ENCODE measurements at regions not wholly inside any gene's neighbourhood (a gene's known extent, or its start where the extent isn't known, plus 50 kb on each side); places are given as distances from the start of the nearest gene placed in this dataset.

DNA sequence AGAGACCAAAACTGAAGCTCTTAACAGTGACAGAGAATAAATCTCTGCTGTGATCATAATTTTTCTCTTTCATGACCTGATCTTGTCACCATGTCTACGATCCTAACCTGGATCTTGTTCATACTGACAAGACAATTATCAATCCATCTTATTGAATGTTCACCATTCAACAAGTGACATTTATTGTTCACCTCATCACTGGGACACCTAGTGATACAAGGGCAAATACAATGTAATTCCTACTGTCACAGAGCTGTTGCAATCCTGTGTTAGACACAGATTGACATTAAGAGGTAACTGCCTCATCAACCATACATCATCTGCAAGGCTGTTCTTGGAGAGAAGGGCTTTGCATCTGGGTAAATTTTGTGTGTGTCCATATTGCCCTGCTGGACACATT, 942.4 kb upstream of the PRR20A start:
- Mint-ChIP-seq H3K27ac (no peak overlapping the region), H3K4me1 (ENCODE audit: unreplicated experiment) (no peaks in the 10 kb centered on the region), H3K36me3 (no peaks in the 10 kb centered on the region)

GRCh38 chr13:56201834-56202233, 938.9 kb upstream of the PRR20A start:
- TF ChIP-seq CTCF (conservative IDR thresholded peaks at IDR 0.05) = no peak
- Mint-ChIP-seq H3K4me1 (ENCODE audit: unreplicated experiment) (no peaks in the 10 kb centered on the region), H3K4me3 (no peak overlapping the region), H3K36me3 (no peaks in the 10 kb centered on the region), H3K27ac (no peak overlapping the region), H3K27me3 (no peaks in the 10 kb centered on the region), H3K9me3 (no peaks in the 10 kb centered on the region)
- no peak for DNase-seq (ENCODE audit: extremely low spot score, unreplicated experiment)

More for the DNA sequence above, 942.4 kb upstream of the PRR20A start:
- DNase-seq (ENCODE audit: extremely low spot score, unreplicated experiment) = no peak
- H3K27me3 Mint-ChIP-seq = no peaks in the 10 kb centered on the region
- no peak overlapping the region for H3K4me3 Mint-ChIP-seq
- no peaks in the 10 kb centered on the region for H3K9me3 Mint-ChIP-seq
- no peak for TF ChIP-seq CTCF (conservative IDR thresholded peaks at IDR 0.05)

GRCh38 chr13:56216221-56216620, 924.5 kb upstream of the PRR20A start:
- no peak for DNase-seq (ENCODE audit: extremely low spot score, unreplicated experiment)
- no peak overlapping the region for H3K4me3 Mint-ChIP-seq
- no peak overlapping the region for H3K27ac Mint-ChIP-seq
- no peaks in the 10 kb centered on the region for H3K36me3 Mint-ChIP-seq
- no peaks in the 10 kb centered on the region for H3K9me3 Mint-ChIP-seq
- H3K4me1 Mint-ChIP-seq (ENCODE audit: unreplicated experiment) = no peaks in the 10 kb centered on the region
- no peaks in the 10 kb centered on the region for H3K27me3 Mint-ChIP-seq
- TF ChIP-seq CTCF (conservative IDR thresholded peaks at IDR 0.05) = no peak

GRCh38 chr13:56247692-56248091, 893.0 kb upstream of the PRR20A start:
- H3K36me3 Mint-ChIP-seq = no peaks in the 10 kb centered on the region
- no peaks in the 10 kb centered on the region for H3K9me3 Mint-ChIP-seq
- no peak overlapping the region for H3K4me3 Mint-ChIP-seq
- no peaks in the 10 kb centered on the region for H3K27me3 Mint-ChIP-seq
- H3K4me1 Mint-ChIP-seq (ENCODE audit: unreplicated experiment) = no peaks in the 10 kb centered on the region
- no peak for DNase-seq (ENCODE audit: extremely low spot score, unreplicated experiment)
- TF ChIP-seq CTCF (conservative IDR thresholded peaks at IDR 0.05) = no peak
- no peak overlapping the region for H3K27ac Mint-ChIP-seq

GRCh38 chr13:56271686-56272085, 869.0 kb upstream of the PRR20A start:
- Mint-ChIP-seq H3K4me1 (ENCODE audit: unreplicated experiment) (no peaks in the 10 kb centered on the region), H3K4me3 (no peak overlapping the region), H3K27me3 (no peaks in the 10 kb centered on the region), H3K9me3 (no peaks in the 10 kb centered on the region), H3K27ac (no peak overlapping the region), H3K36me3 (no peaks in the 10 kb centered on the region)
- no peak for DNase-seq (ENCODE audit: extremely low spot score, unreplicated experiment)
- no peak for TF ChIP-seq CTCF (conservative IDR thresholded peaks at IDR 0.05)

GRCh38 chr13:56283262-56283828, 857.4 kb upstream of the PRR20A start:
- H3K27ac Mint-ChIP-seq = no peak overlapping the region
- no peaks in the 10 kb centered on the region for H3K36me3 Mint-ChIP-seq
- H3K27me3 Mint-ChIP-seq = no peaks in the 10 kb centered on the region
- DNase-seq (ENCODE audit: extremely low spot score, unreplicated experiment) = no peak
- H3K4me3 Mint-ChIP-seq = no peak overlapping the region
- no peaks in the 10 kb centered on the region for H3K4me1 Mint-ChIP-seq (ENCODE audit: unreplicated experiment)
- no peak for TF ChIP-seq CTCF (conservative IDR thresholded peaks at IDR 0.05)
- H3K9me3 Mint-ChIP-seq = peaks cover 8% of the 10 kb centered on the region

All from type B pancreatic cell (in vitro differentiated cells).